ENCODE measurements at regions not wholly inside any gene's neighbourhood (a gene's known extent, or its start where the extent isn't known, plus 50 kb on each side); places are given as distances from the start of the nearest gene placed in this dataset.

DNA sequence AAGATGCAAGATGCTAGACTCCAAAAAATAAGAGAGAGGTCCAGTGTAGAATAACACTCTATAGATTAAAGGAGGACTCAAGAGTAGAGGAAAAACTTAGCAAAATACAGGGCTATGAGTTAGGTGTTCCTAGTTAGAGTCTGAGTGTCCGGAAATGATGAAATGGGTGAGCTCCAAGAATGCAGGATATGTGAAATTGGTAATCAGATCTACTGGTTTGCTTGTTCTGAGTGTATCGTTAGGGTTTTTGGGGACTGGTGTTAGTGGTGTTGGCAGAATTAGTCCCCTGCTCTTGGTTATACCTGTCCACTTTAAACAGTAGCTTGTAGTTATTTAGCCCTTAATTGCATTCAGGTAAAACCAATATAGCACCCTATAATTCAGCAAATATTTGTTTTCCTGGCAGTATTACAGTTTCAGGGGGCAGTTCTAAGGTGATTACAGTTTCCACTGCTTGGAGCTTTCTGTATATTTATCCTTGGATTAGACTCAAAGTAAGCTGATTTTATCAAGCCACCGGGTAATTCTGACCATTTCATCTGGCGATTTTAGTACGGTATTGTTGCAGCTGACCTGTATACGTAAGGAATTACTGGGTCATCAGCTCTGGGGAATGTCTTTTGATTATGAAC, 332.7 kb downstream of the CHRM3 start:
- POLR2A ChIA-PET: no interaction called here

DNA sequence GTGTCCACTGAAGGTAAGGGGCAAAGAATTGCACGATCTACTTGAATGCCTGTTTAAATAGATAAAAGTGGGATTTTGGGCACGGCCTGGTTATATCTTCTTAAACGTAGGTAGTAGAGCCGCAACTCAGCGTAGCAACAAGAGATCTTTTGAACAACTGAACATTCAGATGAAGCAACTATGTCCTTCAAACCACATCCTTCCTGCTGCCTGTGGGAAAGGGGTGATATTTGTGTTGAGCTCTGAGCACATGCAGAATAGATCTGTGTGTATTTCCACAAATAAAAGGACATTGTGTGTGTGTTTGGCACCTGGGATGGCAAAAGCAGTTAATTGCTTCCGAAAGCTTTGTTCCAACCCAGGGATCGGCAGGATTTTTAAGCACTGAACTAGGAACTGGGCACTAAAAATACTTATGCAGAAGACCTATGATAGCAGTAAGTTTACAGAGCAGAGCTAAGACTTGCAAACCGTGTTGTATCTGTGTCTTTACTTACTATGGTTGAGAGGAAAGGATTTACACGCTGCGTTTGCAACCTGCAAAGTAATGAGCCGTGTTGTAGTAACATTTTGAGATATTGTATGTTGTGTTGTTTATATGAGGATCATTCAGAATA, 333.4 kb downstream of the CHRM3 start:
- TF ChIP-seq CTCF (IDR thresholded peaks at IDR 0.05; ENCODE audit: insufficient read depth, low read length, missing control alignments): no peak
- no peak for DNase-seq (ENCODE audit: low read depth, low spot score)
- CTCF ChIA-PET: no interaction called here
- H3K4me3 ChIP-seq (ENCODE audit: low read depth, low read length): no peak overlapping the region
- POLR2A ChIA-PET: no interaction called here

More for the DNA sequence above, 332.7 kb downstream of the CHRM3 start:
- no peak overlapping the region for H3K4me3 ChIP-seq (ENCODE audit: low read depth, low read length)
- CTCF ChIA-PET: no interaction called here
- DNase-seq (ENCODE audit: low read depth, low spot score): no peak
- TF ChIP-seq CTCF (IDR thresholded peaks at IDR 0.05; ENCODE audit: insufficient read depth, low read length, missing control alignments): no peak

GRCh38 chr1:239722035-239722434, 335.7 kb downstream of the CHRM3 start:
- DNase-seq (ENCODE audit: low read depth, low spot score): no peak
- ChIA-PET POLR2A (no interaction called here), CTCF (no interaction called here)
- H3K4me3 ChIP-seq (ENCODE audit: low read depth, low read length): no peak overlapping the region
- no peak for TF ChIP-seq CTCF (IDR thresholded peaks at IDR 0.05; ENCODE audit: insufficient read depth, low read length, missing control alignments)

GRCh38 chr1:239723776-239724367, 337.5 kb downstream of the CHRM3 start:
- no peak overlapping the region for H3K4me3 ChIP-seq (ENCODE audit: low read depth, low read length)
- TF ChIP-seq CTCF (IDR thresholded peaks at IDR 0.05; ENCODE audit: insufficient read depth, low read length, missing control alignments): no peak
- DNase-seq (ENCODE audit: low read depth, low spot score): no peak
- ChIA-PET POLR2A (no interaction called here), CTCF (no interaction called here)

DNA sequence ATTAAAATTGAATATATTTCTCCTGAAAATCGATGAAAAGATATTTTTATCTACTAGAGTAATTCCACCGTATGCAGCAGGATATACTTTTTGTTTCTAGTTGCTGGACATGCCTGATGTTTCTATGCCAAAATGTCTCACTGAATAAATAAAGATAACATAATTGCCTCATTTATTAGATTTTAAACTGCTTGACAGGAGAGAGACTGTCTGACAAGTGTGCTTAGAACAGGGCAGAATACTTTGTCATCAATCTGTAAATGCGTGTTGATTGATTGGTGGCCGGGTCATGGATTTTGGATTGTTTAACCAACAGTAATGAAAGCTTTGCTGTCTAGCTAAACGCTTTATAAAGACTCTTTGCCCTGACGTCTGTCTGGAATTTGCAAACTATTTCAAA, 339.0 kb downstream of the CHRM3 start:
- CTCF ChIA-PET: no interaction called here
- no peak for DNase-seq (ENCODE audit: low read depth, low spot score)
- POLR2A ChIA-PET: no interaction called here
- H3K4me3 ChIP-seq (ENCODE audit: low read depth, low read length): no peak overlapping the region
- no peak for TF ChIP-seq CTCF (IDR thresholded peaks at IDR 0.05; ENCODE audit: insufficient read depth, low read length, missing control alignments)

GRCh38 chr1:239725933-239726332, 339.6 kb downstream of the CHRM3 start:
- DNase-seq (ENCODE audit: low read depth, low spot score): no peak
- H3K4me3 ChIP-seq (ENCODE audit: low read depth, low read length): no peak overlapping the region
- no peak for TF ChIP-seq CTCF (IDR thresholded peaks at IDR 0.05; ENCODE audit: insufficient read depth, low read length, missing control alignments)
- ChIA-PET CTCF (no interaction called here), POLR2A (no interaction called here)
